A549 (cell line): ENCODE measurements at regions not wholly inside any gene's neighbourhood (a gene's known extent, or its start where the extent isn't known, plus 50 kb on each side); places are given as distances from the start of the nearest gene placed in this dataset.

ENCODE experiments used
- HOXA7 ChIP-seq: fragments of 250-450 bp; sonication (Bioruptor Pico); IDR thresholded peaks from 2 replicates; pipeline ENCODE4 v1.5.0; 2020; ENCODE audit warnings: mild to moderate bottlenecking, moderate library complexity
- REST ChIP-seq: fragments of 200-600 bp; sonication (generic); IDR thresholded peaks from 2 replicates; pipeline ENCODE4 v1.6.1; 2016; ENCODE audit warnings: antibody characterized with exemption, mild to moderate bottlenecking, moderate library complexity

- TF ChIP-seq REST = no peak
- no peak for TF ChIP-seq HOXA7 (CRISPR knock-in tag)
Measured at GRCh38 chr1:208511242-208511860, 267.2 kb upstream of the PLXNA2 start.
